SW 1271 (cell line): ENCODE measurements at regions not wholly inside any gene's neighbourhood (a gene's known extent, or its start where the extent isn't known, plus 50 kb on each side); places are given as distances from the start of the nearest gene placed in this dataset.

ENCODE experiments used
- DNase-seq, 2 experiments: peaks; one replicate each; lab custom pipeline; 2025; lab: John Stamatoyannopoulos, UW

DNA sequence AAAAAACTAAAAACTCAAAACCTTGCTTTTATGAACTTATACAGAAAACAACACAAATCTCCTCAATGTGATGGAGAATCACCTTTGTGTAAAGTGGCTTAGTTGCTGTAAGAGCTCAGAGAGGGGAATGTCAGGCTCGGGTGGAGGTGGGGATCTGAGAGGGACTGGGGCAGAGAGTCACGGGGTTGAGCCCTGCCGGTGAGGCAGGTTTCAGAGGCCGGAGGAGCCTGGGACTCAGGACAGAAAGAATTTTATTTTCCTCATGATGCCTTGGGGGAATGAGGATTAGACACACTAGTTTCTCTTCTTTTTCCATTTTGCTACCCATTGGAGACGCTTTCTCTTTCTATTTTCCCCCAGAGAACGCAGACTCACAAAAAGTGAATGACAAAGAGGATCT lies 252.3 kb upstream of the FOXQ1 start:
- no peak for DNase-seq

DNA sequence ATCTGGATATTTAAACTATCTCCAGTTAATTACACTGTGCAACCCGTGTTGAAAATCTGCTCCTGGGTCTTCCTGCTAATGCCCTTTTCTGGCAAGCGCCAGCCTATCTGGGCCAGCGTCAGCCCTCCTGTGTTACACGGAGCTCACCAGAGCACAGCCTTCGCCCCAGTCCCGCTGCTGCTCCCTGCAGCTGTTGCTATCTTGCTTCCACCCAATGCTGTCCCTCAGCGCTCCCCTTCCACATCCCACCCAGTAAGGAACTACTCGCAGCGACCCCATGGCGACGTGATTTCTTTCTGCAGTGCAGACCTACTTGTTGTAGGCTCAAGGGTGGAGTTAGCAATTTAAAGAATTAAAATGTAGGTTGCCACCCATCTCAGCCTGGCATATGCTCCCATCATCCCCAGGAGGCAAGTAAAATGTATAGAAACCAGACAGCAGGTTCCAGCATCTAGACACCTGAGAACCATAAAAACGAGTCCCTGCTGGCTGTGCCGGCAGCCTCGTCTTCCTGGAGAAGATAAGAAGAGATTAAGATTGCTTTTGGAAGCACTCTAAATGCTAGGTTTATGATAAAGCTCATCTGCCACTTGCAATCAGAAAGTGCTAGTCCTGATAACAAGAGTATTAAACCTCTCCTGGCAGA lies 254.3 kb upstream of the FOXQ1 start:
- no peak for DNase-seq

DNA sequence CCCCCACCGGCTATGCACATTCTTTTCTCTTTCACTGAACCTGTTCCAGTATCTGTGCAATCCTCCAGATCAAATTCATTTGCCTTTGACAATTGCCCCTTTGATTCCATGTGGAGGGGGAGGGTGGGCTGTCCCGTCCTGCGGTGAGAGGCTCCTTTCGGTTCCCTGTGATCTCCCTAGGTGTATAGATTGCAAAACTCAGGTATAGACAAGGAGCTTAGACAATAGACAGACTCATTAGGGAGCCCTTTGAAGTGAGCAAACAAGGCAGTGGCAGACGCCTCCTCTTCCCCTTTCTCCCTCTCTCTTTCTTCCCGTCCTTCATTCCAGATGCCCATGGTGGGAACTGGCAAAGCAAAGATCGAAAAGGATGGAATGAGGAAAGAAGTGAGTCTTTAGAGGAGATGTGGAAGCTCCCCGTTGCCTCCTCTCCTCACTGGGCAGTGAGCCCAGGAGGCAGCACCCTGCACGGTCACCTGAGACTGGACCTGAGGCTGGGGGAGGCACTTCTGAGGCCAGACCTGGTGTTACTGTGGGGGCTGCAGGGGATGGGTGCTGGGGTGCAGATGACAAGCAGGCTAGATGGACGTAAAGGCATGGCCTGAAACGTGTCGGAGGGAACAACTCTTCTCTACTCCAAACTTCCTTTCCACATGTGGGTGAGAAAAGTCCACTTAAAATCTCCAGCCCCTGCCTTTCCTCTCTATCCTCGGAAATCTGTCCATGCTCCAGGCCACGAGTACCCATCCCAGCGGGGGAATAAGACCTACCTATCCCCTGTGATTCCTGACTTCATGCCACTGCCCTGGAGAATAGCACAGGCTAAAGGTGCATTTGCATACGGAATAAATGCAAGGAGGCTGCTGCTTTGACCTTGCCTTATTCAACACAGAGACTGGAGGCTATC lies 256.6 kb upstream of the FOXQ1 start:
- DNase-seq: no peak

DNA sequence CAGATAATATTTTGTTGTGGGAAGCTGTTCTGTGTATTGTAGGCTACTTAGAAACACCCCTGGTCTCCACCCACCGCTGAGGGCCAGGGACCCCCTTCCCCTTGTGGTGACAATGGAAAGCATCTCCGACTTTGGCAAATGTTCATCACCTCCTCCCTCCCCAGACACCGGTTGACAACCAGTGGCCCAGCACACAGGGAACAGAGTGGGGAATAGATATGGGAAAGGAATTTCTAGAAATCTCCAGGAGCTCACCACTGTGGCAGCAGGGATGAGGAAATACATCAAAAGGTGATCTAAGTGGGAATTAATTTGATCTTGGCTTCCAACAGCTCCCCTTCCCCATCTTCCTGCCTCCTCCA lies 257.3 kb upstream of the FOXQ1 start:
- DNase-seq: no peak

DNA sequence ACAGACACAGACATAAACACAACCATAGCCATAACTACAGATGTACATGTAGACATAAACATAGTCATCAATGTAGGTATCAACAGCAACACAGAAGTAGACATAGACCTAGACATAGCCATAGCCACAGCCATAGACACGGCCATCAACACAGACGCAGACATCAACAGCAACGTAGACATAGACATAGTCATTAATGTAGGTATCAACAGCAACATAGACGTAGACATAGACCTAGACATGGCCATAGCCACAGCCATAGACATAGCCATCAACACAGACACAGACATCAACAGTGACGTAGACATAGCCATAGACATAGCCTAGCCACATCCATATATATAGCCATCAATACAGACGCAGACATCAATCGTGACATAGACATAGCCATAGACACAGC lies 258.3 kb upstream of the FOXQ1 start:
- no peak for DNase-seq

DNA sequence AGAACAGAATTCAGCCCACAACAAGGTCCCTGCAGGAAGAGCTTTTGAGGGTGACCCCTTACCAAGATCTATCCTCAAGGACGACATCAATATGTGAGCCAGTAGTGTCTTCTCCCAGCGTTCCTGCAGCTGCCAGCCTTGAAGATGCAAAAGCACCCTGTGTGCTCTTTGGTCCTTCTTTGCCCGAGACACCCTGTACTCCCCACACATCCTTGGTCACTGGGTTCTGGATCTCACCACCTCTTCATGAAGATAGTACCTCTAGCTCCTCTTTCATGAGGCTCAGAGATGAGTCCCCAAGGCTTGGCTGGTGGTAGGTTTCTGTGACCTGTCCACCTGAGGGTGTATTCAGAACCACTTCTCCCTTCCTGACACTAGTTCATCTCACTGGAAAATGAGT lies 259.6 kb upstream of the FOXQ1 start:
- DNase-seq: no peak

DNA sequence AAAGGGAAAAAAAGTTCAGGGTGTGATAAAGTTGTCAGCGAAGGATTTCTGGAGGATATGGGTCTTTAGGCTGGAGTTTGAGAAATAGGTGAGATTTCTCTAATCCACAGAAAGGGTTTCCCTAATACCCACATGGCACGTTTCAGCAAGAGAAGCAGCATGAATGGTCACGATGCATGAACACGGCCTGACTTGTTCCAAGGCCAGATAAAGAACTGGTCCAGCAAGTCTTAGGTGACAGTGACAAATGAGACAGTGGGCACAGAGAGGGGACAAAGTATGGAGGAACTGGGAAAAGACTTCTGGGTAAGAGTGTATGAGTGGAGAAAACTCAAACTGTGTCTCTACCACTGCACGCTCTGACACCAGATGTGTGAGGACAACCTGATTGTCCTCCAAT lies 262.0 kb upstream of the FOXQ1 start:
- no peak for DNase-seq

DNA sequence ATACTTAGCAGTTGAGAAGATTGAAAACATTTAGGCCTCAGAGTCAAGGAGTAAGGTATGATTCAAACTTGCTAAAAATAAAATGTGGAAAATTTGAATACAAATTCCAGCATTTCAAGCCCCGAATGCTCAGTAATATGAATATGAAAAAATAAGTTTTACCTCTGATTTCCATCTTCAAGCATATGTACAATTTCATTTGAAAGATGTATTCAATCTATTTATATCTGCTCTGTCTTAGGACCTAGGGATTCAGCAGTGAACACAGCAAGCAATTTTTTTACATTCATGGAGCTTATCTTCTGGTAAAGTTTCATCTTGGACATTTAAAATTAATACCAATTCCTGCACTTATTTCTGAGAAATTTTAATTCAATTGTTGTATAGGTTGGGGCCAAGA lies 262.7 kb upstream of the FOXQ1 start:
- DNase-seq: no peak

DNA sequence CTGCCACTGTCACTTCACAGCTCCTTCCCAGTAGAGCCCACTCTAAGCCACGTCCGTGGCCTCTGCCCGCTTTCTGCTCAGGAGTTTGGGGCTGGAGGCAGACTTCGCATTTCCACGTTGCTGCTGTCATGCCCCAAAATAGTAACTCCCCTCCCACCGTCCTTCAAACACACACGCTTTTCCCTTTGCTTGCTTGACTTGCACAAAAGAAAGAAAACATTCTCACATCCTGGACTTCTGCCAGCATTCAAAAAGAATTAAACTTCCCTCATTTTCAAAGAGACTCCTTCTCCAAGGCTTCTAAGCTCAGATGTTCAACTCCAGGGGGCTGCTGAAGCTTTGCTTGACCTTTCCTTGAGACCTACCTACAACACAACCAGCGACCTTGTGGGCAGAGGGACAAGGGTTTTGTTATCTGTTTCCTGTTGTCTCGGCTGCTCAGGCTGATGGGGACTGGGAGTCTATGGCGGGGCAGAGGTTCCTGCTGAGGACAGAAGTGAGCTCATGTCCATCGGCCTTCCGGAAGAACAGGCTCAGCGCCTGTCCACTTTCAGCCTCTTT lies 263.8 kb upstream of the FOXQ1 start:
- DNase-seq: no peak

DNA sequence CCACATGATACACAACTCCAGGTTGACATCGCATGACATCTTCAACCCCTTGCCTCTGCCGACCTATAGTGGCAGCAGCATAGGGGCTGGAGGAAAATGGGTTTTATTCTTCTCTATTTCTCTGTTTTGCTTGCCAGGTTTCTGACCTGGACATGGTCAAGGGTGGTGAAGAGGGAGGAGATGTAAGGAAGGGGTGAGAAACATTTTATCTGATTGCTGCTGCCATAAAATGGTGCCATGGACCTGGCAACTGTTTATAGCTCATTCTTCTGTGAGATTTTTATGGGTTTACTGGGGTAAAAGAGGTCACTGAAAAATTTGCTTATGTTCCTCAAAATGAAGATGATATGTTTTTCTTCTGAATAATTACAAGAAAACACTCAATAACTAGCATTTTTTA lies 266.7 kb upstream of the FOXQ1 start:
- no peak for DNase-seq

DNA sequence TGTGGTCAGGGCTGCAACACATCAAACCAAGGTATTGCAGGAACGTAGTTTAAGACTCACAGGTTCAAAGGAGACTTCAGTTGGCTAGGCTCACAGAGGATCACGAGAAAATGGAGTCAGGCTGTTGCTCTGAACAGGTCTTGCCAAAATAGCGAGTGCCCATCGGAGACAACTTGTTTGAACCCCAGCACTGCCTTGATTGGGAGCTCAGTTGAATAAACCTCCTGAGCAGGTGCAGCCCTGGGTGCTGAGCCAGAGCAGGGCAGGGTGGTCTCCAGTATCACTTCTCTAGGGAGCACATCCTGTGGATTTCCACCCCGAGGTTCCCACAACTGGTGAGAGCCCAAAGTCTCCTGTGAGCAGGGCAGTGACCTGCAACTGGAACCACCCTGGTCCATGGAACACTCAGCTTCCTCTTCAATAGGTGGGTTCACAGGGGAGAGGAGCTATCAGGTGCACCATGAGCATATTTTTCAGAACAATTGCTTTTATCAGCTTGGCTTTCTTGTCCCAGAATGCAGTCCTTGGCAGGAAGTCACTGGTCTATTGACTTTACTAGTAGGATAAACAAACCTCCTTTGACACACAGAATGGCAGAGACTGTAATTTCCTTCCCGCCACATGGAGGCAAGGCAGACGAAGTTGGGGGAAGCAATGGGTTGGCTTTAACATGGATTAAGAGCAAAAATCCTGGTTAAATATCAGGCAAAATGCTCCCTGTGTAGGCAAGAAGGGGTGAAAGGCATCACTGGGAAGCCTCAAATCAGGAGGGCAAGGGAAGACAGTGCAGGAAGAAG lies 267.7 kb upstream of the FOXQ1 start:
- DNase-seq: no peak

DNA sequence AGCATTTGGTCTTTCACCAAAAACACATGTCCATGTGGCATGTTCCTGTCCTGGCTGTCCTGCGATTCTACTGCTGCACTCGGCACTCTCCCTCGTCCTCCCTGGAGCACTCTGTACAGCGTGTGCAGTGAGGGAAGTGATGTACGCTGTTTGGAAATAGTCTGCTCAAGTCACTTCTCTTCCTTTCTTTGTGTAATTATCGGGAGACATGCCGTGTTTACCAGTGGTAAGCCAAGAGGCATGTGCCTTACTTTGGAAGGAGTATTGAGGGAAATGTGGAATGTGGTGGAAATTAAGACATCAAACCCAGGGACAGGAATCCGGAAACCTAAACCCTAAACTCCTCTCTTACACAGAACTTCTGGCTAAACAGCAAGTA lies 268.5 kb upstream of the FOXQ1 start:
- DNase-seq: no peak

DNA sequence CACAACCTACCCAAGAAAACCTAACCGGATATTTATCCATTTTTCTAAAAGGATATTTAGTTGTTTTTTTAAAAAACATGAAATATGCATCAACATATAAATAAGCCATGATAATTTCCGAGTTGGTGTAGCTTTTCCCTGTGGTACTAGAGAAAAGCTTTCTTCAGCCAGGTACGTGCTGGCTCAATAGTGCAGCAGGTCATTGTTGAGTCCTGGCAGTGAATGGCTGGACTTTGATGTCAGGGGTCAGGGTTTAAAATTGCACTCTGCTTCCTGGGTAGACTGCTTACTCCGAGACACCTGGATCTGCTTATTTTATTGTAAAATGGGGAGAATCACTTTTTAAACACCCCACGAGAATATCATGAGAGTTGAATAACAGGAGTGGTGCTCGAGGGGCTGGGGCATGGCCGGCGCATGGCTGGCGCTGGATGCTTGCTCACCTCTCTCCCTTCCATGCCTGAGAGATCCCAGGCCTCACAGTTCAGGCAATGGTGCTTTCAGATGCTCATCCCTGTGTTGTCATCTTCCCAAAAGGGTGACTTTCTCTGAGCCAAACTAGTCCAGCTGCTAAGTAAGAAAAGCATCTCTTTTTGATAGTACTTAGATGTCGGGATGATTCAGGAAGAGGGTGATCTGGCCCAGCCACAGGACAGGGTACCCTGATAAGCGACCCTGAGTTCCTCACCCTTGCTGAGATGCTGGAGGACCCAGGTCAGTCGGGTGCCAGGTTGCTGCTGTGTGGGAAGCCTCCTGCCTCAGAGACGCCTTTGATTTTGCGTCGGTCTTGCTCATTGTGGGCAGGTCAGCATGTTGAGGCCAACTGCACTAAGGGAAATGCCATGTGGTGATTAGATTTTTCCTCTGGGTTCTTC lies 269.1 kb upstream of the FOXQ1 start:
- DNase-seq: no peak

DNA sequence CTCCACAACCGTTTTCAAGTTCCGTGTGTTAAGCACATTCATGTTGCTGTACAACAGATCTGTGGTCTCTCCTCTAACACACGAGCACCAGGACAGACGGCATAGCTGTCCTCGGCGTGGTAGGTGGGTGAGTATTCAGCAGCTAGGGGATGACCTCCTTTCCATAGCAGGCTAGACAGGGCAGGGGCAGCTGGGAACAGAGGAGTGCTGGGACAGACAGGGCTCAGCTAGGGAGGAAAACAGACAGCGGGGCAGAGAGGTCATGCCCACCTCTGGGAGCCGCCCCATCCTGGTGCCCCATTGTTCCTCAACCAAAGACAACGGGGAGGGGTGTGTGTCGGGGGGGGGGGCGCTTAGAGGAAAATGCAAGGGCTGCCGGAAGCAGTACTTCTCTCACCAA lies 271.5 kb upstream of the FOXQ1 start:
- DNase-seq: no peak

DNA sequence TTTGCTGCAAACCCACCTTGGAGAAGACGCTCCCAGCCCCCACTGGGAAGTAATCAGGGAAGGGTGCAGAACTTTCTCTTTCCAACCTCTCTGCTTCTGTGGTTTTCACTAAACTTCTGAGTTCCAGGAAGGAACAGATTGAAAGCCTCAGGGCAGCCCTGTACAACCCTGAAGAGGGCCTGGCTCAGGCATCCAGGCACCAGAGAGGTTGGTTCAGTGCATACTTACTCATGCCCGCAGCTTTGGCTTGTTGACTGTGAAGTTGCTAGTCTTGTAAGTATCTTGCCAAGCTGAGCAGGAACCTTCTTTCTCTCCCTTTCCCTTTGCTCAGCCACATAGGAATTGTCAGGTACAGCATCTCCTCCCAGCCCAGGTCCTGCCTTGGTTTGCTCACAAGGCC lies 272.2 kb upstream of the FOXQ1 start:
- no peak for DNase-seq

DNA sequence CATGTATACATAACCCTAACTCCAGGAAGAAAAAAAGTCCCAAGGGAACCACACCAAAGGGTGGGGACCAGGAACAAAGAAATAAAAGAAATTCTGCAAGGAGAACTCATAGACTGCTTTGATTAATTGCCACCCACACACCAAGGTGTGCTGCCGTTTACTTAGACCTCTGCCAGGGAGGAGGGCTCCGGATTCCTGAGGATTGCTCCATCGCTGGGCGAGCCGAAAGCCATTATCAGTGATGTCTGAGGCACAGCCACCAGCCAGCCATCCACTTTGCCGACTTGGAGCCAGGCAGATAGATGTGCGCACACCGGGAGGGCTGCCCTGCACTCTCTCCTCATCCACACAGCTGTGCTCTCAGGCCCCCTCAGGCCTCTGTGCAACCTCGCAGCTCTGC lies 272.7 kb upstream of the FOXQ1 start:
- no peak for DNase-seq

DNA sequence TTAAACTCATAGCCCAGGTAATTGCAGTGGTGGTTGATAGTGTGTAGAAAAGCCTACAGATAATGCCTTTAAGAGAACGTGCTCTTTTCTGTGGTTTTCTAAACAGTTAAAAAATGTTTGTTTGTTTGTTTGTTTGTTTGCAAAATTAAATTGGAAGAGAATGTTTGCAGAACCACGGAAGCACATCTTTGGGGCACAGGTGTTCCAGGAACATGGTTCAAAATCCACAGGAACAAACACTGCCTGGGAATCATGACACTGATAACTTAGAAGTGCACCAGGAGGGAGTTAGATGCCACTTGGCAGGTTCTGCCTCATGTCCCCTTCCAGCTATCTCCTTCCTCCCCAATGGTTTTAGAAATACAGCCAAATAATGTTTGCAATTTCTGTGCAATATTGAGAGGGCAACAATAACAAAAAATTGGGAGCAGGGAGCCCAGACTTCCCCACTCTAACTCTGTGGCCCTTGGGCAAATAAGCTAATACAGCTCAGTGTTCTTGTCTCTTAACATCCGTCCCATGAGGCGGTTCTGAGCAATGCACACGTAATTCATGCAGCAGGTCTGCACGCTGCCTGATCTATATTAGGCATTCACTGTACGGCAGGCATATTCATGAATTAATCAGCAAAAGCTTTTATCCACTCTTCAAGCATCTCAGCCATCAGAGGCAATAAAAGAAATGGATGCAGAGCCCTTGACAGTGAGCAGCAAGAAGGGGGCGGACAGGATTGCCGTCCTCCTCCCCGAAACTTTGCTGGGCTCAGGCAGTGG lies 274.3 kb upstream of the FOXQ1 start:
- no peak for DNase-seq

DNA sequence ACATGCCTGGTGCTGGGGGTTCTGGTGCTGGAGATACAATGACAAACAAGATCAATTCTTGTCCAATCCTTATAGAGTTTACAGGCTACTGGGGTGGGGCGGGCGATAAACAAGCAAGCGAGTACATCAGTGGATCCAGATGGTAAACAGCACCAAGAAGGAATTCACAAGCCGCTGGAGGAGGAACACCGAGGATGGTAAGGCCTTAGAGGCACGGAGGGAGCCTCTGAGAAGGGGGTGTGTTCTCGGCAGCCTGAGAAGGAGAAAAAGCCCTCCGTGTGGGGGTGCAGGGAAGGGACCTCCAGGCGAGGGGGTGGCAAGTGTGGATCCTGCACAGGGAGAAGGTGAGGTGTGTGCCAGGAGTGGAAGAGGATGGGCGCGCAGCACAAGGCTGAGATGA lies 276.5 kb upstream of the FOXQ1 start:
- no peak for DNase-seq

DNA sequence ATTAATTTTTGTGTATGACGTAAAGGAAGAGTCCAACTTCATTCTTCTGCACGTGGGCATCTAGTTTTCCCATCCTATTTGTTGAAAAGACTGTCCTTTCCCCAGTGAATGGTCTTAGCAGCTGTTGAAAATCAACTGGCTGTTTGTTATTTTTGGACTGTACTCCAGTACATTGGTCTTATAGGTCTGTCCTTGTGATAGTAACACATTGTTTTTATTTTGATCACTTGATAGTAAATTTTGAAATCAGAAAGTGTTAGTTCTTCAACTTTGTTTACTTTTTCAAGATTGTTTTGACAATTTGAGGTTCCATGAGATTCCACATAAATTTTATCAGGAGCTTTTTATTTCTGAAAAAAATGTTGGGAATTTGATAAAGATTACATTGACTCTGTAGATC lies 280.2 kb upstream of the FOXQ1 start:
- DNase-seq: no peak

DNA sequence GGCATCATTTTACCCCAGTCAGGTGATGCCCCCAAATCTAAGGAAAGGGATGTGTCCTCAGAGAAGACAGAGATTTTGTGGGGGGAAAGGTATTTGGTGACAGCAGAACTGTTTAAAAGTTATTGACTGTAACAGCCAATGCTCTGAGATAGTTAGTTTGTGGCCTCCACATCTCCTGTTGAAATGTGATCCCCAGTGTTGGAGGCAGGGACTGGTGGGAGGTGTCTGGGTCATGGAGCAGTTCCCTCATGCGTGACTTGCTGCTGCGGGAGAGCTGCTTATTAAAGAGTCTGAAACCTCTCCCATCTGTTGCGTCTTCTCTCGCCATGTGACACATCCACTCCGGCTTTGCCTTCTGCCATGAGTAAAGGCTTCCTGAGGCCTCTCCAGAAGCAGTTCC lies 282.8 kb upstream of the FOXQ1 start:
- no peak for DNase-seq

DNA sequence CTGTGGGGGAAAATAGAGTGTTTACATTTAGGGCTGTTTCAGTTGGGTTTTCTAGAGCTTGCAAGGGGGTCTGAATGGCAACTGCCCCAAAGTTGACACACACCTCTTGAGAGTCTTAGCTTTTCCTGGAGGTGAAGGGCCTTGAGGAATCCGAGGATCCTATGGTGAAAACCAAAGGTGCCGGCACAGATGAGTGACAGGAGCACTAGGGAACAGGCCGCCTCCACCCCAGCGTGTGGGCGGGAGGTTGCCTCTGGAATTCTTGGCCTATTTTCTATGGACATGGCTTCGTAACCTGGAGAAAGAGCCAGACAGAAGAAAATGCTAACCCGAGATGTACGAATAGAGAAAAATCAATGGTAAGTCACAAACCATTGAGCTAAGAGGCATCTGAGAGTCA lies 283.2 kb upstream of the FOXQ1 start:
- DNase-seq: no peak
